ENCODE measurements at regions not wholly inside any gene's neighbourhood (a gene's known extent, or its start where the extent isn't known, plus 50 kb on each side); places are given as distances from the start of the nearest gene placed in this dataset.
"Not testable (repeated sequence)": the region's sequence is repeated elsewhere in the genome, so short reads cannot be mapped to it uniquely, and the experiment has no call there.

- POLR2A ChIA-PET, CTCF ChIA-PET: not testable (repeated sequence)
- 100% methylated on average over 1 of the region's 2 CpGs for WGBS (ENCODE audit: insufficient coverage)
These were observed 473.0 kb upstream of the RASGRP1 start for GRCh38 chr15:39037611-39038010.

DNA sequence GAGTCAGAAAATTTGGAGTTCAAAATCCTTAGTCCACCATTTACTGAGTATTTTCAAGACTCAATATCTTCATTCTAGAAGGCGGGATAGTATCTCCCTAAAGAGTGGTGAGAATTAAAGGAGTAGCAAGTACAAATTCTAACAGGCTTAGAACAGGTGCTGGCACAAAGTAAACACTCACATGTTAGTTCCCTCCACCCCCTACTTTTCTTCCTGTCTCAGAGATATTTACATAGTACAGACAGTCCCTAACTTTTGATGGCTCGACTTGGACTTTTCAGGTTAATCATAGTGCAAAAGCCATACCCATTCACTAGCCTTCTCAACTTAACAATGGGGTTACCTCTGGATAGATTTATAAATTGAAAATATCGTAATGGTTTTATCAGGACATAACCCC is 476.2 kb upstream of the RASGRP1 start:
- DNase-seq: no peak
- CTCF ChIA-PET: no interaction called here
- Histone ChIP-seq H3K4me1 (ENCODE audit: control extremely low read depth in 1 of 4, control insufficient read depth in 4 of 4, insufficient read depth in 4 of 4, low read length in 3 of 4) (no peaks in the 10 kb centered on the region), H3K9me3 (ENCODE audit: control extremely low read depth in 1 of 5, control insufficient read depth in 4 of 5, insufficient read depth in 2 of 5, low read depth in 1 of 5, low read length in 4 of 5) (no peaks in the 10 kb centered on the region), H3K27ac (ENCODE audit: insufficient read depth in 1 of 2, low read depth in 1 of 2, low read length in 2 of 2, poor library complexity in 1 of 2, severe bottlenecking in 2 of 2) (no peak overlapping the region), H3K27me3 (replicated peaks in 2 of 5; ENCODE audit: control insufficient read depth in 4 of 5, insufficient read depth in 5 of 5, low read length in 4 of 5) (no peaks in the 10 kb centered on the region), H3K4me3 (ENCODE audit: control insufficient read depth in 1 of 7, extremely low read depth in 1 of 7, insufficient read depth in 4 of 7, low read depth in 2 of 7, low read length in 6 of 7) (no peak overlapping the region), H3K36me3 (ENCODE audit: control insufficient read depth in 4 of 4, insufficient read depth in 4 of 4, low read length in 3 of 4) (no peaks in the 10 kb centered on the region)
- WGBS (ENCODE audit: insufficient coverage): no CpG with 5 or more reads among the region's 3 CpGs
- POLR2A ChIA-PET: no interaction called here

More at GRCh38 chr15:39037611-39038010, 473.0 kb upstream of the RASGRP1 start:
- H3K4me1 ChIP-seq (ENCODE audit: control extremely low read depth in 1 of 4, control insufficient read depth in 4 of 4, insufficient read depth in 4 of 4, low read length in 3 of 4); H3K36me3 ChIP-seq (ENCODE audit: control insufficient read depth in 4 of 4, insufficient read depth in 4 of 4, low read length in 3 of 4); H3K9me3 ChIP-seq (ENCODE audit: control extremely low read depth in 1 of 5, control insufficient read depth in 4 of 5, insufficient read depth in 2 of 5, low read depth in 1 of 5, low read length in 4 of 5); DNase-seq; H3K27ac ChIP-seq (ENCODE audit: insufficient read depth in 1 of 2, low read depth in 1 of 2, low read length in 2 of 2, poor library complexity in 1 of 2, severe bottlenecking in 2 of 2); H3K27me3 ChIP-seq (replicated peaks in 2 of 5; ENCODE audit: control insufficient read depth in 4 of 5, insufficient read depth in 5 of 5, low read length in 4 of 5); H3K4me3 ChIP-seq (ENCODE audit: control insufficient read depth in 1 of 7, extremely low read depth in 1 of 7, insufficient read depth in 4 of 7, low read depth in 2 of 7, low read length in 6 of 7): not testable (repeated sequence)

DNA sequence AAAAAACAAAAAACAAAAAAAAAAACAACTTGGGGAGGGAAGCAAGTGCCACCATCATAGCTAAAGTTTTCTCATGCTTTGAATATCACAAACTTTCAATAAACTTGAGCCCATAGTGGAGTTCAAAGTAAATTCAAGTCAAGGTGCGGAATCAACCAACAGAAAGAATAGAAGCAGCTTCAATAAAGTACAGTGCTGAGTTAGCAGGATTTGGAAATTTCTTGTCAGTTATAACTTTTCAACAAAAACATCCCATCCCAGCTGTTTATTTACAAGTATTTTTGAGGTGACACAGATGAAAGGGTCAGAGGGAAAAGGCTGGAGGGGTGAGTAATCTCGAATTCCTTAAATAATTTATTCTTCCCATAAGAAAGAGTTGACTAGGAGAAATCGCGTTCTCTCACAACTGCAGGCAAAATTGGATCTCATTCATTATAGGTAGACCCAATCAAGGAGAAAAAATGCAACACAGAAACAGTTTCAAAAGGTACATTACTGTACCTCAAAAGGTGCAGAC is 477.4 kb upstream of the RASGRP1 start:
- POLR2A ChIA-PET: interaction anchor here (0.6 kb wide), 1 partner anchor 9 kb away, joined by 4 read pairs; no protein-coding TSS in a partner anchor
- Histone ChIP-seq H3K4me3 (ENCODE audit: control insufficient read depth in 1 of 7, extremely low read depth in 1 of 7, insufficient read depth in 4 of 7, low read depth in 2 of 7, low read length in 6 of 7) (no peak overlapping the region), H3K27me3 (replicated peaks in 2 of 5; ENCODE audit: control insufficient read depth in 4 of 5, insufficient read depth in 5 of 5, low read length in 4 of 5) (no peaks in the 10 kb centered on the region), H3K4me1 (ENCODE audit: control extremely low read depth in 1 of 4, control insufficient read depth in 4 of 4, insufficient read depth in 4 of 4, low read length in 3 of 4) (no peaks in the 10 kb centered on the region), H3K27ac (ENCODE audit: insufficient read depth in 1 of 2, low read depth in 1 of 2, low read length in 2 of 2, poor library complexity in 1 of 2, severe bottlenecking in 2 of 2) (no peak overlapping the region), H3K36me3 (ENCODE audit: control insufficient read depth in 4 of 4, insufficient read depth in 4 of 4, low read length in 3 of 4) (no peaks in the 10 kb centered on the region), H3K9me3 (ENCODE audit: control extremely low read depth in 1 of 5, control insufficient read depth in 4 of 5, insufficient read depth in 2 of 5, low read depth in 1 of 5, low read length in 4 of 5) (no peaks in the 10 kb centered on the region)
- no peak for DNase-seq
- CTCF ChIA-PET: no interaction called here
- 100% methylated on average over 2 of the region's 4 CpGs for WGBS (ENCODE audit: insufficient coverage)

DNA sequence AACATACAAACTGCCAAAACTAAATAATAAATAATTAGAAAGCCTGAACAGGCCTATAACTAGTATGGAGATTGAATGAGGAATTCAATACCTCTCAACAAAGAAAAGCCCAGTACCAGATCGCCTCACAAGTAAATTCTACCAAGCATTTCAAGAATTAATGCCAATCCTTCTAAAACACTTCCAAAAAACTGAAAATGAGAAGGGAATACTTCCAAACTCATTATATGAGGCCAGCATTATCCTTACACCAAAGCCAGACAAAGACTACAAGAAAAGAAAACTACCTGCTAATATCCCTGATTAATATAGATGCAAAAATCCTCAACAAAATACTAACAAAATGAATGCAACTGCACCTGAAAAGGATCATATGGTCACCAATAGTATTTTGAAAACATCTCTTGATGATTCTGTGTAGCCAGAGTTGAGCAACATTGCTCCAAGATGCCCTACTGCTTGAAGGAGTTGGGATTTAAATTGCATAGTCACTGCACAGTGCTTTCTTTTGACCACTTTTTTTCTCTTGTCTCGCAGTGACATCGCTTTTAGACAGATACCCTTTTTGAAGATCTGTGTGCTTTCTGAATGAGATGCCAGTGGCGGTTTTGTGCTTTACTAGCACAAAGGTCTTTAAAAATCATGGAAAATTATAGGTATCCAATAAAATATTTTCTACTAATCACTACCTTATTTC is 487.2 kb upstream of the RASGRP1 start:
- WGBS (ENCODE audit: insufficient coverage): no CpG with 5 or more reads among the region's 4 CpGs

DNA sequence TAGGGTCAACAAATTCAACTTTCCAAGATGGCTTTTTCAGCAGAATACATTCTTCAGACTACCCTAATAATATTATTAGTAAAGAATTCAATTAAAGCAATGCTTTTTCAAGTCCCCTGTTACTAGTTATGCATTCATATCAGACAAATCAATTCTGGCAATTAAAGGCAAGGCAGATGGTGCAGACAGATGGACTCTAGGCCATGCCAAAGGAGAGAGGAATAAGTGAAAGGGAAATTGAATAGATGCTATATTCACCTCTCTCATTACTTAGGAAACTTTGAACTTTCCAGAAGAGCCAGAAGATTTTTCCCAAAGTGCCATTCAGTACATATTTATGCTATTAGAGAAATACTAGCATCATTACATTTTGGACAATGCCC is 487.7 kb upstream of the RASGRP1 start:
- ChIA-PET POLR2A (no interaction called here), CTCF (no interaction called here)
- H3K36me3 ChIP-seq (ENCODE audit: control insufficient read depth in 4 of 4, insufficient read depth in 4 of 4, low read length in 3 of 4): no peaks in the 10 kb centered on the region
- no peak overlapping the region for H3K27ac ChIP-seq (ENCODE audit: insufficient read depth in 1 of 2, low read depth in 1 of 2, low read length in 2 of 2, poor library complexity in 1 of 2, severe bottlenecking in 2 of 2)
- H3K4me1 ChIP-seq (ENCODE audit: control extremely low read depth in 1 of 4, control insufficient read depth in 4 of 4, insufficient read depth in 4 of 4, low read length in 3 of 4): no peaks in the 10 kb centered on the region
- H3K4me3 ChIP-seq (ENCODE audit: control insufficient read depth in 1 of 7, extremely low read depth in 1 of 7, insufficient read depth in 4 of 7, low read depth in 2 of 7, low read length in 6 of 7): no peak overlapping the region
- peaks cover 0 to 10% (median 3%) of the 10 kb centered on the region in 5 experiments for H3K9me3 ChIP-seq (ENCODE audit: control extremely low read depth in 1 of 5, control insufficient read depth in 4 of 5, insufficient read depth in 2 of 5, low read depth in 1 of 5, low read length in 4 of 5)
- DNase-seq: no peak
- H3K27me3 ChIP-seq (replicated peaks in 2 of 5; ENCODE audit: control insufficient read depth in 4 of 5, insufficient read depth in 5 of 5, low read length in 4 of 5): no peaks in the 10 kb centered on the region

More for the DNA sequence above, 487.2 kb upstream of the RASGRP1 start:
- H3K27ac ChIP-seq (ENCODE audit: insufficient read depth in 1 of 2, low read depth in 1 of 2, low read length in 2 of 2, poor library complexity in 1 of 2, severe bottlenecking in 2 of 2): no peak overlapping the region
- POLR2A ChIA-PET: no interaction called here
- no peaks in the 10 kb centered on the region for H3K27me3 ChIP-seq (replicated peaks in 2 of 5; ENCODE audit: control insufficient read depth in 4 of 5, insufficient read depth in 5 of 5, low read length in 4 of 5)
- H3K9me3 ChIP-seq (ENCODE audit: control extremely low read depth in 1 of 5, control insufficient read depth in 4 of 5, insufficient read depth in 2 of 5, low read depth in 1 of 5, low read length in 4 of 5): peaks cover 0 to 10% (median 3%) of the 10 kb centered on the region in 5 experiments
- H3K4me3 ChIP-seq (ENCODE audit: control insufficient read depth in 1 of 7, extremely low read depth in 1 of 7, insufficient read depth in 4 of 7, low read depth in 2 of 7, low read length in 6 of 7): no peak overlapping the region
- CTCF ChIA-PET: no interaction called here
- no peaks in the 10 kb centered on the region for H3K36me3 ChIP-seq (ENCODE audit: control insufficient read depth in 4 of 4, insufficient read depth in 4 of 4, low read length in 3 of 4)
- DNase-seq: no peak
- no peaks in the 10 kb centered on the region for H3K4me1 ChIP-seq (ENCODE audit: control extremely low read depth in 1 of 4, control insufficient read depth in 4 of 4, insufficient read depth in 4 of 4, low read length in 3 of 4)

DNA sequence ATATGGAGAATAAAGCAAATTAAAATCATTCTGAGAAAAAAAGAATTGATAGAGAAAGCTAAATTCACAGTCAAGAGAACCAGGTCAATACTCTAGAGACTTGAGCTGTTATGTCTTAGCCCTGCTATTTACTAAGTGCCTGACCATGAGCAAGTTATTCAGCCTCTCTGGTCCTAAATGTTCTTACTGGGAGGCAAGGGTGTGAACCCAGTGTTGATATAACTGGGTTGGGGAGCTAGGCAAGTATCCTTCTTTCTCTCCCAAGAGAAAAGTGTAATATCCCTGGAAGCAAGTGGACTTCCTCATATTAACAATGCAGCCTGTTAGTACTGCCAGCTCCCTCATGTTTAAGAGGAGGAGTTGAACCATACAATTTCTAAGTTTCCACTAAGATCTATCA is 488.9 kb upstream of the RASGRP1 start:
- CTCF ChIA-PET: no interaction called here
- H3K27ac ChIP-seq (ENCODE audit: insufficient read depth in 1 of 2, low read depth in 1 of 2, low read length in 2 of 2, poor library complexity in 1 of 2, severe bottlenecking in 2 of 2): no peak overlapping the region

DNA sequence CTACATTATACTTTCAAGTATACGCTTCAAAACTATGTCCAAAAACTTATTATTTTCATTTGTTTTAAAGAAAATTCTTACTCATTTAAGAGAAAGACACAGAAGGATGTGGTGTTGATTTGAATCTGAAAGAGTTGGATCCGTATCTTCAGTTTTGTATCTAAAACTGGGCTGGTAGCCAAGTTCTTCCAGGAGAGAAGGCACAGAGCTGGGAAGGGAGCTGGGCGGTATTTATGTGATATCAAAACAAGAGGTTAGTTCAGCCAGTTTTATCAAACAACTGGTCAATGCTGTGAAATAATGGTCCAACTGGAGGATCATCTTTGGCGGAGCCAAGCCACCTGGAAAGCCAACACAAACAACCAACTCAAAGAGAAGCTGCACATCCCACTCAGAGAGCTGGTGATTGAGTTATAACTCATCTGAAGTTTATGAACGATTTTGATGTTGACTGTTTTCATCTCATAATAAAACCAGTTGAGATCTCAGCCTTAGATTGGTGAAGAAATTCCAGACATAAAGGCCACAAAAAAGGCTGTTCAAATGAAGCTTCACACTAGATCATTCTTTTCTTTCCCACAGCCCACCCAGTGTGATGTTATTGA is 489.6 kb upstream of the RASGRP1 start:
- no peak overlapping the region for H3K4me3 ChIP-seq (ENCODE audit: control insufficient read depth in 1 of 7, extremely low read depth in 1 of 7, insufficient read depth in 4 of 7, low read depth in 2 of 7, low read length in 6 of 7)
- peaks cover 0 to 4% (median 0%) of the 10 kb centered on the region in 5 experiments for H3K9me3 ChIP-seq (ENCODE audit: control extremely low read depth in 1 of 5, control insufficient read depth in 4 of 5, insufficient read depth in 2 of 5, low read depth in 1 of 5, low read length in 4 of 5)
- POLR2A ChIA-PET: no interaction called here
- DNase-seq: no peak
- no peaks in the 10 kb centered on the region for H3K4me1 ChIP-seq (ENCODE audit: control extremely low read depth in 1 of 4, control insufficient read depth in 4 of 4, insufficient read depth in 4 of 4, low read length in 3 of 4)
- no peak overlapping the region for H3K27ac ChIP-seq (ENCODE audit: insufficient read depth in 1 of 2, low read depth in 1 of 2, low read length in 2 of 2, poor library complexity in 1 of 2, severe bottlenecking in 2 of 2)
- H3K27me3 ChIP-seq (replicated peaks in 2 of 5; ENCODE audit: control insufficient read depth in 4 of 5, insufficient read depth in 5 of 5, low read length in 4 of 5): no peaks in the 10 kb centered on the region
- no peaks in the 10 kb centered on the region for H3K36me3 ChIP-seq (ENCODE audit: control insufficient read depth in 4 of 4, insufficient read depth in 4 of 4, low read length in 3 of 4)
- 79% methylated on average over 2 of the region's 5 CpGs for WGBS (ENCODE audit: insufficient coverage)
- CTCF ChIA-PET: no interaction called here

More for the DNA sequence above, 488.9 kb upstream of the RASGRP1 start:
- H3K27me3 ChIP-seq (replicated peaks in 2 of 5; ENCODE audit: control insufficient read depth in 4 of 5, insufficient read depth in 5 of 5, low read length in 4 of 5): no peaks in the 10 kb centered on the region
- no peak overlapping the region for H3K4me3 ChIP-seq (ENCODE audit: control insufficient read depth in 1 of 7, extremely low read depth in 1 of 7, insufficient read depth in 4 of 7, low read depth in 2 of 7, low read length in 6 of 7)
- POLR2A ChIA-PET: no interaction called here
- H3K36me3 ChIP-seq (ENCODE audit: control insufficient read depth in 4 of 4, insufficient read depth in 4 of 4, low read length in 3 of 4): no peaks in the 10 kb centered on the region
- no peak for DNase-seq
- peaks cover 0 to 8% (median 1%) of the 10 kb centered on the region in 5 experiments for H3K9me3 ChIP-seq (ENCODE audit: control extremely low read depth in 1 of 5, control insufficient read depth in 4 of 5, insufficient read depth in 2 of 5, low read depth in 1 of 5, low read length in 4 of 5)
- no peaks in the 10 kb centered on the region for H3K4me1 ChIP-seq (ENCODE audit: control extremely low read depth in 1 of 4, control insufficient read depth in 4 of 4, insufficient read depth in 4 of 4, low read length in 3 of 4)
